ENCODE measurements at regions not wholly inside any gene's neighbourhood (a gene's known extent, or its start where the extent isn't known, plus 50 kb on each side); places are given as distances from the start of the nearest gene placed in this dataset.

- TF ChIP-seq CEBPB (IDR thresholded peaks at IDR 0.05; ENCODE audit: low read depth) = no peak
- TF ChIP-seq JUND (IDR thresholded peaks at IDR 0.05) = no peak
- TF ChIP-seq RAD21 (IDR thresholded peaks at IDR 0.05; ENCODE audit: low read depth) = no peak
- TF ChIP-seq SIN3A (IDR thresholded peaks at IDR 0.05; ENCODE audit: low read depth) = no peak
- TF ChIP-seq TCF7L2 (IDR thresholded peaks at IDR 0.05; ENCODE audit: borderline replicate concordance, extremely low read depth, insufficient read depth, insufficient read length) = no peak
- no peak for TF ChIP-seq MAX (IDR thresholded peaks at IDR 0.05)
- TF ChIP-seq CTCF (IDR thresholded peaks at IDR 0.05 in 2 of 3, conservative IDR thresholded peaks at IDR 0.05 in 1 of 3; ENCODE audit: borderline replicate concordance in 1 of 3, insufficient read depth in 1 of 3, low read depth in 2 of 3, low read length in 2 of 3) = no peak
- TF ChIP-seq EZH2 (IDR thresholded peaks at IDR 0.05) = no peak
- no peak for TF ChIP-seq ZNF274 (IDR thresholded peaks at IDR 0.05; ENCODE audit: low read depth, low read length)
- TF ChIP-seq YY1 (IDR thresholded peaks at IDR 0.05; ENCODE audit: extremely low read depth, insufficient replicate concordance, low read depth, low read length) = no peak
- TF ChIP-seq ZFX (IDR thresholded peaks at IDR 0.05) = no peak
- H3K4me2 ChIP-seq (ENCODE audit: low read length) = no peak overlapping the region
- no peak for DNase-seq (ENCODE audit: low read depth, low spot score)
- no peak overlapping the region for H2AFZ ChIP-seq (ENCODE audit: low read depth, low read length, poor library complexity, severe bottlenecking)
- H3K79me2 ChIP-seq (ENCODE audit: insufficient read depth, low read length) = no peaks in the 10 kb centered on the region
- no peaks in the 10 kb centered on the region for H3K9me3 ChIP-seq (ENCODE audit: control insufficient read depth in 1 of 2, insufficient read depth in 1 of 2, low read depth in 1 of 2, low read length in 2 of 2)
- no peaks in the 10 kb centered on the region for H3K36me3 ChIP-seq (ENCODE audit: control insufficient read depth in 1 of 2, insufficient read depth in 2 of 2, low read length in 2 of 2)
- 0 out of 2 replicates have a peak, but pooled peaks cover 5% of the 10 kb centered on the region for H3K27me3 ChIP-seq (ENCODE audit: insufficient read depth, low read length)
- H3K4me3 ChIP-seq (replicated peaks in 1 of 2; ENCODE audit: low read depth in 1 of 2, low read length in 2 of 2) = no peak overlapping the region
- POLR2A ChIA-PET = no interaction called here
- intact Hi-C loops (cut with micrococcal nuclease) = no loop called here
- CTCF ChIA-PET = no interaction called here
- no peak overlapping the region for H3K9ac ChIP-seq (ENCODE audit: low read length)
- RAD21 ChIA-PET (ENCODE audit: low non-redundant PET in 1 of 2, low total read pairs in 2 of 2, uncharacterized antibody in 2 of 2, unreplicated experiment in 2 of 2) = no interaction called here
- H3K9me2 ChIP-seq (ENCODE audit: insufficient read depth) = no peaks in the 10 kb centered on the region
- H3K4me1 ChIP-seq (ENCODE audit: control insufficient read depth in 1 of 2, insufficient read depth in 2 of 2, low read length in 2 of 2) = no peaks in the 10 kb centered on the region
- ATAC-seq = no peak
- no TSS peak for BruUV-seq (replicated peaks)
- H3K27ac ChIP-seq (ENCODE audit: low read depth, low read length) = no peak overlapping the region
- H4K20me1 ChIP-seq (ENCODE audit: insufficient read depth) = no peaks in the 10 kb centered on the region
Measured at GRCh38 chr15:61649046-61649445, 411.2 kb downstream of the VPS13C start.
